Gastrocnemius medialis (tissue), 4 donors: ENCODE measurements at regions not wholly inside any gene's neighbourhood (a gene's known extent, or its start where the extent isn't known, plus 50 kb on each side); places are given as distances from the start of the nearest gene placed in this dataset.

Experiments used
- CTCF ChIP-seq, 5 experiments: fragments of 450-650 bp in 3 of 5; fragments of 200-600 bp in 2 of 5; sonication (generic) in 2 of 5; IDR thresholded peaks in 4 of 5; conservative IDR thresholded peaks in 1 of 5; 1 replicate in 4 of 5; 2 replicates in 1 of 5; pipeline ENCODE4 v1.5.1; 2016 to 2019; ENCODE audit warnings: antibody characterized with exemption in 5 of 5, mild to moderate bottlenecking in 3 of 5, moderate library complexity in 3 of 5
- POLR2A ChIP-seq, 2 donors: fragments of 450-650 bp; IDR thresholded peaks; one replicate each; pipeline ENCODE4 v1.6.1; 2017; ENCODE audit warnings: antibody characterized with exemption in 2 of 2, mild to moderate bottlenecking in 2 of 2, moderate library complexity in 2 of 2

GRCh38 chr11:92628401-92629292 is 340.8 kb upstream of the MTNR1B start:
- no peak for TF ChIP-seq CTCF (IDR thresholded peaks at IDR 0.05 in 4 of 5, conservative IDR thresholded peaks at IDR 0.05 in 1 of 5)
- no peak for TF ChIP-seq POLR2A (IDR thresholded peaks at IDR 0.05)
